Keratinocyte (primary cell): ENCODE measurements at regions not wholly inside any gene's neighbourhood (a gene's known extent, or its start where the extent isn't known, plus 50 kb on each side); places are given as distances from the start of the nearest gene placed in this dataset.

ENCODE experiments used
- DNase-seq: peaks from one replicate; pipeline ENCODE4 v3.0.0-alpha.2; 2011; ENCODE audit warnings: low read depth, missing footprints, low spot score
- FAIRE-seq: peaks from 2 replicates; lab custom pipeline; 2011; peaks lifted over from hg19 to GRCh38; lab: Jason Lieb, UNC
- H2AFZ ChIP-seq: 2 replicates; pipeline ENCODE4 v1.6.0; 2012; ENCODE audit warnings: low read length, control low read depth, inconsistent platforms; ENCODE audit not compliant: control insufficient read depth
- H3K27ac ChIP-seq: 2 replicates; pipeline ENCODE4 v1.5.1; 2011; ENCODE audit warnings: low read length; ENCODE audit not compliant: control insufficient read depth, insufficient read depth
- H3K27me3 ChIP-seq: 3 replicates; pipeline ENCODE4 v1.6.0; 2011; ENCODE audit warnings: low read length; ENCODE audit not compliant: control insufficient read depth, insufficient read depth; ENCODE audit errors: extremely low read depth
- H3K36me3 ChIP-seq, 2 experiments: 2 replicates in 1 of 2; 3 replicates in 1 of 2; pipeline ENCODE4 v1.5.1; 2011; ENCODE audit warnings: low read length in 2 of 2, mild to moderate bottlenecking in 1 of 2; ENCODE audit not compliant: control insufficient read depth in 2 of 2, insufficient read depth in 2 of 2; ENCODE audit errors: extremely low read depth in 1 of 2
- H3K4me1 ChIP-seq: 3 replicates; pipeline ENCODE4 v1.5.1; 2011; ENCODE audit warnings: low read length; ENCODE audit not compliant: control insufficient read depth, insufficient read depth; ENCODE audit errors: extremely low read depth
- H3K4me2 ChIP-seq: 3 replicates; pipeline ENCODE4 v1.6.0; 2011; ENCODE audit warnings: low read depth, low read length; ENCODE audit not compliant: control insufficient read depth, insufficient read depth; ENCODE audit errors: extremely low read depth
- H3K4me3 ChIP-seq, 3 experiments: fragments of 200-600 bp in 1 of 3; sonication (generic) in 1 of 3; 2 replicates in 2 of 3; 3 replicates in 1 of 3; pipeline ENCODE4 v1.5.1; 2011 to 2016; ENCODE audit warnings: low read length in 3 of 3, mild to moderate bottlenecking in 3 of 3, control low read depth in 2 of 3, inconsistent platforms in 1 of 3, low read depth in 1 of 3, mixed read lengths in 1 of 3, mixed run types in 1 of 3, moderate library complexity in 1 of 3; ENCODE audit not compliant: control insufficient read depth in 2 of 3, insufficient read depth in 2 of 3; ENCODE audit errors: extremely low read depth in 1 of 3
- H3K79me2 ChIP-seq: 2 replicates; pipeline ENCODE4 v1.6.0; 2012; ENCODE audit warnings: low read length; ENCODE audit not compliant: control insufficient read depth, insufficient read depth
- H3K9ac ChIP-seq: 3 replicates; pipeline ENCODE4 v1.6.0; 2011; ENCODE audit warnings: low read length; ENCODE audit not compliant: control insufficient read depth, insufficient read depth; ENCODE audit errors: extremely low read depth
- H3K9me1 ChIP-seq: 3 replicates; pipeline ENCODE4 v1.6.0; 2011; ENCODE audit warnings: low read length; ENCODE audit not compliant: control insufficient read depth, insufficient read depth; ENCODE audit errors: extremely low read depth
- H3K9me3 ChIP-seq: 2 replicates; pipeline ENCODE4 v1.5.1; 2012; ENCODE audit warnings: low read depth, low read length; ENCODE audit not compliant: control insufficient read depth
- H4K20me1 ChIP-seq: 3 replicates; pipeline ENCODE4 v1.6.0; 2011; ENCODE audit warnings: low read length; ENCODE audit not compliant: control insufficient read depth, insufficient read depth; ENCODE audit errors: extremely low read depth
- CTCF ChIP-seq, 3 experiments: IDR thresholded peaks in 1 of 3; conservative IDR thresholded peaks in 1 of 3; optimal IDR thresholded peaks in 1 of 3; 2 replicates in 2 of 3; 3 replicates in 1 of 3; pipeline versions ENCODE3 to v1.5.1; 2011; ENCODE audit warnings: low read length in 3 of 3, mild to moderate bottlenecking in 3 of 3, moderate library complexity in 2 of 3, control low read depth in 1 of 3, inconsistent platforms in 1 of 3; ENCODE audit not compliant: insufficient read depth in 2 of 3; ENCODE audit errors: extremely low read depth in 1 of 3
- EZH2 ChIP-seq: IDR thresholded peaks from one replicate; pipeline ENCODE4 v1.6.1; 2012; ENCODE audit warnings: inconsistent platforms, mild to moderate bottlenecking, low read length, moderate library complexity
- dilution Hi-C: fragments of 300-500 bp; cut with MboI; formaldehyde crosslinking; loops from one replicate; pipeline ENCODE4 v1.7.0; 2020; ENCODE audit warnings: low sequenced_read_pairs; ENCODE audit not compliant: extremely low pct_ligation_motif_present

DNA sequence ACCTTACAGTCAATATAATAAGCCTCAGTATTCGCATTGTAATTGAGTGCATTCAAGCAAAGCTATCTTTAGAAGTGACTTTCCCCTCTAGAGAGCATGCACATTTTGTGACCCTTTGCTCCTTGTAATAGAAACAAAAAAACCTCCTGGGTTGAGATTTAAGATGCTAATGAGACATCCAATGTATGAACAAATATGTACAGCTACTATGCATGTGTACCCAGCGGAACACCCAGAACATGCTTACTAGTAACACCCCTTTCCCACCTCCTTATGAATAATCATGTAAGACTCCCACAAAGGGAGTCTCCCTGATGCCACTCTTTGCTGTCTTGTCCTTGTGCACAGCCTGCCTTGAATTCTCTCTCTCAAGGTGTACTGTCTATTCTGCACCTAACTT, 205.5 kb downstream of the PRR32 start:
- Histone ChIP-seq H3K9me3 (no peaks in the 10 kb centered on the region), H3K4me2 (no peak overlapping the region), H3K79me2 (no peaks in the 10 kb centered on the region), H3K4me3 (no peak overlapping the region), H2AFZ (no peak overlapping the region), H3K27me3 (no peaks in the 10 kb centered on the region), H4K20me1 (no peaks in the 10 kb centered on the region), H3K36me3 (no peaks in the 10 kb centered on the region), H3K4me1 (no peaks in the 10 kb centered on the region), H3K9me1 (no peaks in the 10 kb centered on the region), H3K27ac (no peak overlapping the region), H3K9ac (no peak overlapping the region)
- no peak for TF ChIP-seq EZH2
- TF ChIP-seq CTCF (optimal IDR thresholded peaks at IDR 0.05 in 1 of 3, IDR thresholded peaks at IDR 0.05 in 1 of 3, conservative IDR thresholded peaks at IDR 0.05 in 1 of 3; ENCODE audit: extremely low read depth in 1 of 3, insufficient read depth in 2 of 3, low read length in 3 of 3): no peak
- FAIRE-seq (no peak), DNase-seq (no peak)
- dilution Hi-C loops: loop anchor here (25.0 kb wide), 1 partner anchor 263 kb away; no protein-coding TSS in a partner anchor

DNA sequence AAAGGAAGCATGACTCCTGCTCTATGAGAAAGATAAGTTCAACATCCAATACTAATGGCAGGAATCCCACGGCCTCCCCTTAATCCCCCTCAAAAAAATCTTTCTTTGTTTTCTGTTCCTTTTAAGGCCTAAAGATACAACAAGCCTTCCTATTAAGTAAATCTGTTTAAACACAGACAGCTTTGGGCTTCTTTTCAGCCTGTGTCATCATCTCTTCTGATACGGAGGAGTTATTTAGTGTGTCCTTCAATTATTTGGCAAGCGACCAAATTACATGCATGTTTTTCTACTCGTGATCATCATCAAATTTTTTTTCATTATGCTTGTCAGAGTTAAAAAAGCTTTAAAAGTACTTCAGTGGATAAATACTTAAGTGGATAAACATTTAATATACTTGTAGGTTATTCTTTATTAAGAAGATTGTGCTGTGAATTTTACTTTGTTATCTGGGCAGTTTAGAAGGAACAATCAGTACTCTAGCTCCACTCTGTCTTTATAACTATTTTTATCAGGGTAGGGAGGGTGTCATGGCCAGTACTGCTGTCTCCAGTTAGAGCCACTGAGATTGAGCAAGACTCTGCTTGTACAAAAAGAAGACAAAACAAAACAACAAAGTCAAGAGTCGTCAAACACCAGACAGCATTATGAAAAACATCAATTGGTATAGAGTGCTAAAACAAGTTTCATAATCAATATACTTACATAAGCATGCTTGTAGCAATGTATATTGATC, 210.7 kb downstream of the PRR32 start:
- Histone ChIP-seq H4K20me1 (no peaks in the 10 kb centered on the region), H3K79me2 (no peaks in the 10 kb centered on the region), H3K36me3 (no peaks in the 10 kb centered on the region), H3K27me3 (no peaks in the 10 kb centered on the region), H3K27ac (no peak overlapping the region), H3K4me3 (no peak overlapping the region), H3K4me1 (no peaks in the 10 kb centered on the region), H3K9me1 (no peaks in the 10 kb centered on the region), H2AFZ (no peak overlapping the region), H3K4me2 (no peak overlapping the region), H3K9me3 (no peaks in the 10 kb centered on the region), H3K9ac (no peak overlapping the region)
- dilution Hi-C loops: loop anchor here (25.0 kb wide), 1 partner anchor 268 kb away; no protein-coding TSS in a partner anchor
- DNase-seq: no peak
- FAIRE-seq: no peak
- TF ChIP-seq CTCF (optimal IDR thresholded peaks at IDR 0.05 in 1 of 3, IDR thresholded peaks at IDR 0.05 in 1 of 3, conservative IDR thresholded peaks at IDR 0.05 in 1 of 3; ENCODE audit: extremely low read depth in 1 of 3, insufficient read depth in 2 of 3, low read length in 3 of 3) (no peak), EZH2 (no peak)
